Heart left ventricle (tissue), 16 donors: ENCODE measurements at regions not wholly inside any gene's neighbourhood (a gene's known extent, or its start where the extent isn't known, plus 50 kb on each side); places are given as distances from the start of the nearest gene placed in this dataset.

Source experiments
- ATAC-seq, 4 donors: fragments of 200-7000 bp; cut with Tn5 transposase; one replicate each; pipeline ENCODE4 v1.9.1; 2020 to 2022; ENCODE audit warnings: moderate library complexity in 4 of 4, mild to moderate bottlenecking in 3 of 4, moderate number of reproducible peaks in 1 of 4
- DNase-seq, 5 donors: peaks; one replicate each; pipeline ENCODE4 v3.0.0-alpha.2; 2020
- H3K27ac ChIP-seq, 12 donors: fragments of 200-600 bp; sonication (generic) in 4 of 12; one replicate each; pipeline versions ENCODE4 v1.5.0 to v1.8.0; 2016 to 2022; ENCODE audit warnings: mild to moderate bottlenecking in 2 of 12
- H3K27me3 ChIP-seq, 9 donors: fragments of 200-600 bp; sonication (generic) in 2 of 9; one replicate each; pipeline versions ENCODE4 v1.5.1 to v1.8.0; 2016 to 2022; ENCODE audit warnings: mild to moderate bottlenecking in 3 of 9
- H3K36me3 ChIP-seq, 9 donors: fragments of 200-600 bp; sonication (generic) in 2 of 9; one replicate each; pipeline versions ENCODE4 v1.5.0 to v1.8.0; 2018 to 2022; ENCODE audit warnings: mild to moderate bottlenecking in 2 of 9
- H3K4me1 ChIP-seq, 12 donors: fragments of 200-600 bp; sonication (generic) in 4 of 12; one replicate each; pipeline versions ENCODE4 v1.5.0 to v1.8.0; 2016 to 2022; ENCODE audit warnings: mild to moderate bottlenecking in 3 of 12
- H3K4me3 ChIP-seq, 12 donors: fragments of 200-600 bp; sonication (generic) in 4 of 12; one replicate each; pipeline versions ENCODE4 v1.5.0 to v1.8.0; 2017 to 2022; ENCODE audit warnings: mild to moderate bottlenecking in 9 of 12, moderate library complexity in 4 of 12
- H3K9me3 ChIP-seq, 12 donors: fragments of 200-600 bp; sonication (generic) in 4 of 12; one replicate each; pipeline versions ENCODE4 v1.5.0 to v1.8.0; 2016 to 2022; ENCODE audit warnings: mild to moderate bottlenecking in 1 of 12
- POLR2A ChIP-seq, 2 donors: fragments of 450-650 bp; IDR thresholded peaks; one replicate each; pipeline ENCODE4 v1.6.1; 2017; ENCODE audit warnings: antibody characterized with exemption in 2 of 2, mild to moderate bottlenecking in 2 of 2, moderate library complexity in 2 of 2
- WGBS, 4 donors: extraction: QIAGEN DNeasy Blood & Tissue Kit in 2 of 4; methylation state at CpG; one replicate each; pipeline versions ENCODE4 v1.1.5 to v1.1.7; 2013 to 2018; 5-methylcytosine and 5-hydroxymethylcytosine counted together
- intact Hi-C, 10 donors: fragments of 100-400 bp; cut with DNase I; formaldehyde crosslinking; loops; one replicate each; pipeline versions ENCODE4 v1.11.1 to v1.14.2; 2022
- TF ChIP-seq, protein P1 (sequence below), 12 donors: fragments of 200-600 bp; sonication (generic) in 4 of 12; IDR thresholded peaks; one replicate each; pipeline versions ENCODE4 v1.5.0 to v1.8.0; 2018 to 2022; ENCODE audit warnings: antibody characterized with exemption in 12 of 12, mild to moderate bottlenecking in 5 of 12
- donor health status: ischemic (EF 13 %, LVEDD 7.1; RV severe dilation, severe dysfunction).
- donor health status: healthy with polysubstance abuse.
- donor health status: DM: no; HTN: yes; CAD: no.
- donor health status: DM: no; HTN: no; CAD: no.
- donor health status: ischemic (EF 25% LVEDD 6.9; RV normal size, moderate dysfunction).
- donor health status: ischemic (EF 25% LVEDD 5.7; RV mildly dilated, moderate dysfunction).
- donor health status: healthy.
- donor health status: DM: yes; HTN: yes; CAD: no.
- donor health status: ischemic (EF 35%, LVEDD 5.7; RV mildly dilated, moderate dysfunction).
- donor health status: nonischemic (EF 11% LVEDD 7.7; RV severe dilation, severe dysfunction).
- donor health status: DM: yes; HTN: yes; CAD: no.
- donor health status: PGD.
- donor health status: ischemic (EF 29% LVEDD 5.4; RV normal size, mild dysfunction).
- donor health status: nonischemic (EF 23%, LVEDD 6.1; RV moderate dilation, normal function).

DNA sequence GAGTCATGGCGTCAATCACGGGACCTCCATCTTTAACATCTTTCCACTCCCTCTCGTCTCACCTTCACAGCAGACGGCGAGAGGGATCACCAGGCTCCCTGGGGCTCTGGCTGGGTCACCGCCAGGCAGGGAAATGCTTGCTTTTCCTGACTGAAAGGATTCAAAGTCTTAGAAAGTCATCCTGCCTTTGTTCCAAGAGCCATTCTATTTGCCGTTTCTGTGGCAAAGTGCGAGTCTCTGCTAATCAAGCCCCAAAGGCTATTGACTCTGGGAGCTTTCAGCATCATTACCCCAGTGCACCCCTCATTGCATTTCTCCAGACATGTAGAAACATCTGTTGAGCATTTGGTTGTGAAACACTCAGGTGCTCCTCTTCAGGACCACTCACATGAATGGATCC is 69.6 kb downstream of the GSC start:
- intact Hi-C loops = no loop called here
- ATAC-seq = no peak
- H3K27ac ChIP-seq = no peak overlapping the region

GRCh38 chr14:94699831-94700230 is 70.1 kb downstream of the GSC start:
- H3K4me1 ChIP-seq = no peaks in the 10 kb centered on the region
- no peak for ATAC-seq
- no peak for DNase-seq
- TF ChIP-seq, protein P1, sequence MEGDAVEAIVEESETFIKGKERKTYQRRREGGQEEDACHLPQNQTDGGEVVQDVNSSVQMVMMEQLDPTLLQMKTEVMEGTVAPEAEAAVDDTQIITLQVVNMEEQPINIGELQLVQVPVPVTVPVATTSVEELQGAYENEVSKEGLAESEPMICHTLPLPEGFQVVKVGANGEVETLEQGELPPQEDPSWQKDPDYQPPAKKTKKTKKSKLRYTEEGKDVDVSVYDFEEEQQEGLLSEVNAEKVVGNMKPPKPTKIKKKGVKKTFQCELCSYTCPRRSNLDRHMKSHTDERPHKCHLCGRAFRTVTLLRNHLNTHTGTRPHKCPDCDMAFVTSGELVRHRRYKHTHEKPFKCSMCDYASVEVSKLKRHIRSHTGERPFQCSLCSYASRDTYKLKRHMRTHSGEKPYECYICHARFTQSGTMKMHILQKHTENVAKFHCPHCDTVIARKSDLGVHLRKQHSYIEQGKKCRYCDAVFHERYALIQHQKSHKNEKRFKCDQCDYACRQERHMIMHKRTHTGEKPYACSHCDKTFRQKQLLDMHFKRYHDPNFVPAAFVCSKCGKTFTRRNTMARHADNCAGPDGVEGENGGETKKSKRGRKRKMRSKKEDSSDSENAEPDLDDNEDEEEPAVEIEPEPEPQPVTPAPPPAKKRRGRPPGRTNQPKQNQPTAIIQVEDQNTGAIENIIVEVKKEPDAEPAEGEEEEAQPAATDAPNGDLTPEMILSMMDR (IDR thresholded peaks at IDR 0.05) = no peak
- TF ChIP-seq POLR2A (IDR thresholded peaks at IDR 0.05) = no peak
- 50 to 73% (median 56%) methylated on average over 9 of the region's 9 CpGs for WGBS, 4 donors
- H3K27me3 ChIP-seq = peaks cover 0 to 41% (median 4%) of the 10 kb centered on the region in 9 donors
- intact Hi-C loops = loop anchor here in 1 of 10 donors (10.0 kb wide), 1 partner anchor 735 kb away; no protein-coding TSS in a partner anchor
- no peak overlapping the region for H3K4me3 ChIP-seq
- H3K27ac ChIP-seq = no peak overlapping the region
- no peaks in the 10 kb centered on the region for H3K36me3 ChIP-seq
- H3K9me3 ChIP-seq = no peaks in the 10 kb centered on the region

More for the DNA sequence above, 69.6 kb downstream of the GSC start:
- H3K36me3 ChIP-seq = no peaks in the 10 kb centered on the region
- no peak for DNase-seq
- no peaks in the 10 kb centered on the region for H3K9me3 ChIP-seq
- H3K27me3 ChIP-seq = peaks cover 0 to 41% (median 4%) of the 10 kb centered on the region in 9 donors
- WGBS, 4 donors = 43 to 51% (median 48%) methylated on average over 8 of the region's 8 CpGs
- TF ChIP-seq, protein P1 (IDR thresholded peaks at IDR 0.05) = no peak
- no peak for TF ChIP-seq POLR2A (IDR thresholded peaks at IDR 0.05)
- H3K4me1 ChIP-seq = no peaks in the 10 kb centered on the region
- no peak overlapping the region for H3K4me3 ChIP-seq

- Histone ChIP-seq H3K36me3 (no peaks in the 10 kb centered on the region), H3K27ac (no peak overlapping the region), H3K9me3 (no peaks in the 10 kb centered on the region), H3K27me3 (peaks cover 0 to 41% (median 4%) of the 10 kb centered on the region in 9 donors), H3K4me3 (no peak overlapping the region), H3K4me1 (no peaks in the 10 kb centered on the region)
- intact Hi-C loops = loop anchor here in 1 of 10 donors (10.0 kb wide), 1 partner anchor 737 kb away; no protein-coding TSS in a partner anchor
- DNase-seq = no peak
- TF ChIP-seq, protein P1 (IDR thresholded peaks at IDR 0.05) = no peak
- no peak for TF ChIP-seq POLR2A (IDR thresholded peaks at IDR 0.05)
- no peak for ATAC-seq
- WGBS, 4 donors = 58 to 64% (median 61%) methylated on average over 12 of the region's 12 CpGs
Observed at GRCh38 chr14:94697773-94698556, 71.9 kb downstream of the GSC start.

DNA sequence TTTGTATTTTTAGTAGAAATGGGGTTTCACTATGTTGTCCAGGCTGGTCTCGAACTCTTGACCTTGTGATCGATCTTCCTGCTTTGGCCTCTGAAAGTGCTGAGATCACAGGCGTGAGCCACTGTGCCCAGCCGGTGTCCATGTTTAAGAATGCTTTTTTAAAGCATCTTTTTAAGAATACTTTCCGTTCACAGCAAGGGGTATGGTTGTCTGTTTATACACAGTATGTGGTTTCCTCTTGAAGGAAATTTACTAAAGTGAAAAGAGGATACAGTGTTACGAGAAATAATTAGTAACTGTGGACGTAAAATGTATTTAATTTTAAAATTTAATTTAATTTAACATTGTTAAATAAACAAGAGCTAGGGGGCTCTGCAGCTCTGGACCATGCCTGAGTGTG is 73.4 kb downstream of the GSC start:
- 88 to 93% (median 90%) methylated on average over 7 of the region's 7 CpGs for WGBS, 4 donors
- no peak for DNase-seq
- intact Hi-C loops = loop anchor here in 1 of 10 donors (10.0 kb wide), 1 partner anchor 738 kb away; no protein-coding TSS in a partner anchor
- Histone ChIP-seq H3K27ac (no peak overlapping the region), H3K4me3 (no peak overlapping the region), H3K4me1 (no peaks in the 10 kb centered on the region), H3K9me3 (no peaks in the 10 kb centered on the region), H3K27me3 (peaks cover 0 to 41% (median 4%) of the 10 kb centered on the region in 9 donors), H3K36me3 (no peaks in the 10 kb centered on the region)
- no peak for ATAC-seq
- TF ChIP-seq POLR2A (IDR thresholded peaks at IDR 0.05) = no peak
- TF ChIP-seq, protein P1 (IDR thresholded peaks at IDR 0.05) = no peak
